ENCODE measurements at regions not wholly inside any gene's neighbourhood (a gene's known extent, or its start where the extent isn't known, plus 50 kb on each side); places are given as distances from the start of the nearest gene placed in this dataset.

GRCh38 chr7:22622116-22622785, 104.7 kb upstream of the IL6 start:
- no peak for DNase-seq

- no peak for DNase-seq
These were observed 108.5 kb upstream of the IL6 start for GRCh38 chr7:22618528-22618927.

DNA sequence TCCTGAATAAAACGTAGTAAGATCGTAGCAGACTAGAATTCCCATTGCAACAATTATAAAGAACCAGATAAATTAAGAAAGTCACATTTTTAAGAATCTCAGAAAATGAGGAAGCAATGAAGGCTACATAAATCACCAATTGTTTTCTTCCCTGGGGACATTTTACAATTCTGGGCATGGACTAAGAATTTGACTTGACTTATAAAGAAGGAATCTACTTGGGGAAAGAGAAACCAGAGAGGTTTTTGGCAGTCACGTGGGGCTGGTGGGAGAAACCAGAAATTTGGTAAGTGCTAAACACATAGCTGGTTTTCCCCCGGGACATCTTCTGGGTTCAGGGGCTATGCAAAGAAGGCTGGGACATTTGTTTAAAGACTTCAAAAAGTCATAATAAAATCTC, 109.8 kb upstream of the IL6 start:
- no peak for DNase-seq

DNA sequence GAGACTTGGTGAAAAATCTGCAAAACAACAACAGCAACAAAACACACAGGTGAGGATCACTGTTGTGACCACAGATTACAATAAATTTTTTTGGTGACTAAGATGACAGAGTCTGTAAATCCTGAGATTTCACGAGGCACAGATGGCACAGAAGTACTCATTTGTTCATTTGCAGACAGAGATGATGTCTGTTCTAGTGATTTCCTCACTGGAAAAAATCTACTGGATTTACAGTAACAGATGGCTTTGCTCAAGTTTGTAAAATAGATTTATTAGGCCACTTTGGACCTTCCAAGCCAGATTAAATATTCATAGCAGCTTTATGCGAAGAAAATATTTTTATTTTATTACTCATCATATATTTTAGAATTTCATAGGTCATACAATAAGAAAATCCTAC, 113.5 kb upstream of the IL6 start:
- no peak for DNase-seq

- DNase-seq: no peak
These were observed 112.8 kb upstream of the STEAP1B start for GRCh38 chr7:22612776-22613175.

DNA sequence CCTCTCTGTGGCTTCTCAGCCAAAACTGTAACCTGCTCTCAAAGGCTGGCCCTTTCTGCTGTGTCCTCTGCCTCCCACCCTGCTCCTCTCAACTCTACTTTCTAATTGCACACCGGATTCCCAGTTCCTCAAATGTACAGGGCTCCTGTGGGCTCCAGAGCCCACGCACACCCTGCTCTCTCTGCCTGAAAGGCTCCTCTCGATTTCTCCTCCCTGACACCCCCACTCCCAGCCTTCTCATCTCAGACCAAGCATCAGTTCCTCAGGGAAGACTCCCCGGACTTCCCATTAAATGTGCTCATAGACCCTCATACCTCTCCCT, 111.7 kb upstream of the STEAP1B start:
- no peak for DNase-seq

- DNase-seq: no peak
These were observed 111.2 kb upstream of the STEAP1B start for GRCh38 chr7:22610951-22611757.

DNA sequence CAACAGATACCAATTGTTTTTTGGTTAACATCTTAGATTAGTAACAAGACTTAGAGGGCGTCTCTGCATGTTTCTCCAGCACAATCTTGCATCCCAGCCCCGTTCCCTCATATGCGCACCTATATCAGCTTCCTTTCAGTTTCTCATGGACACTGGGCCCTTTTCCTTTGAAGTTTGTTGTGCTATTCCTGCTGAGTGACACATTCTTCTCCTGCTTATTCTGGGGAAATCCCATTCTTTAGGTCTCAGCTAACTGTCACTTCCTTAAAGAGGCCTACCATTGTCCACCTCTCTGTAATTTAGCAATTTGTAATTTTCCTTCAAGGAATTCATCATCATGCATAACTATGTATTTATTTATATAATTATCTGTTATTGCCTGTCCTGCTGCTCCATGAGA, 110.3 kb upstream of the STEAP1B start:
- no peak for DNase-seq

DNA sequence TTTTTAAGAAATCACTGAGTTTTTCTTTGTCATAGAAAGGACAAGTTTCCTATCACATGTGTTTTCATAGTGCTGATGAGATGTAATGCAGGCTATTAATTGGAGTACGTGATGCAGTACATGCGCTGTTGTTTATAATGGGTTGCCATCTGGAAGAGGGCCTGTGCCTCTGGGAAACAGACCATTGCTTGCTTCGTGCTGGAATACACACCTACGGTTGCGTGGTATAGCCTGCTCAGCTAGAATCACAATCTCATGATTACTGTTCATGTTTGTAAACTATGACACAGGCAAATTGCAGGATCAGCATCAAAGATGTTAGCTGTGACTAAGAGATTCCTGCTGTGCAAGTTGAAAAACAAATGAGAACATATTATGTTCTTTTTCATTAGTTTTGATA, 107.2 kb upstream of the STEAP1B start:
- DNase-seq: no peak

- no peak for DNase-seq
These were observed 104.3 kb upstream of the STEAP1B start for GRCh38 chr7:22604246-22604645.

DNA sequence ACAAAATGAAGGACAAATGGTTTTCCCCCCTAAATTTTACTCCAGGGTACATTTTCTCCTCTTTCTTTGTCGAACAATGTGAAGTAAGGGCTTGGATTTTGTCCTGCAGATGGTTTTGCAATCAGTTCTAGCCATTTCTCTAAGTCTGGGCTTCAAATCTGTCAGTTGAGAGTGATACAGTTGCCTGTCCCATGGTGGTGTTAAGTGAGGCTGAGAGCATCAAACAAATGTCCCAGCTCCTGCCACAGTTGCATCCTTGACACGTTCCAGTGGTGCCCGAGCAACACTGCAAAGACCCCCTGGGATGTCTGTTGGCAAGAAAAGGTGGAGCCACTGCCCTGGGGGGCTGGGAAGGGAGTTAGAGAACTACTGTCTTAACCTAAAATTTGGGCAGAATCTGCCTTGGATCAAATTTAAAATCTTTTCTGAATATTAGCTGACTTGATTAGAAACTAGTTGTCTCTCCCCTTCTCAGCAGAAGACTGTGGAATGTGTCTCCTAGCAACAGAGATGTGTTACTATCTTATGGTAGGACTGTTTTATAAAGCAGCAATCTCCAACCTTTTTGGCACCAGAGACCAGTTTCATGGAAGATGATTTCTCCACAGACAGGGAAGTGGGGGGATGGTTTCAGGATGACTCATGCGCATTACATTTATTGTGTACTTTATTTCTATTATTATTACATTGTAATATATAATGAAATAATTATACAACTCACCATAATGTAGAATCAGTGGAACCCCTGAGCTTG, 102.0 kb upstream of the STEAP1B start:
- no peak for DNase-seq

GRCh38 chr7:22601408-22601807, 101.4 kb upstream of the STEAP1B start:
- DNase-seq: no peak

- DNase-seq: no peak
These were observed 101.0 kb upstream of the STEAP1B start for GRCh38 chr7:22601003-22601402.

GRCh38 chr7:22598318-22598920, 98.4 kb upstream of the STEAP1B start:
- no peak for DNase-seq

DNA sequence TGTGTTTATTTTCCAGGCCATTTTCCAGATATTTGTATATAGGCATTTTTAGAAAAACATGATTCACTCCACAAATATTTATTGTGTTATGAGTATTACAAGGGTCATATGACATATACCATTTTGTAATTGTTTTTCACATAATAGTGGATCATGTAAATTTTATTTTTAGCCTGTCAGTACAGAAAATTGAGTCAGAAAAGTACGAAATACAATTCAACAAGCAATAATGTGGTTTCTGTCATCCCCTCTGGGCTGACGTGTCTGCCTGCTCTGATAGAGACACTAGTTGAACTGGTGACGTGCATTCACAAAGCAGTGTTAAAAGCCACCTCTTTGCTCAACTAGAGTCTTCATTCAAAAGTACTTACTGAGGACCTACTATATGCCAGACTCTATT, 97.9 kb upstream of the STEAP1B start:
- DNase-seq: no peak

DNA sequence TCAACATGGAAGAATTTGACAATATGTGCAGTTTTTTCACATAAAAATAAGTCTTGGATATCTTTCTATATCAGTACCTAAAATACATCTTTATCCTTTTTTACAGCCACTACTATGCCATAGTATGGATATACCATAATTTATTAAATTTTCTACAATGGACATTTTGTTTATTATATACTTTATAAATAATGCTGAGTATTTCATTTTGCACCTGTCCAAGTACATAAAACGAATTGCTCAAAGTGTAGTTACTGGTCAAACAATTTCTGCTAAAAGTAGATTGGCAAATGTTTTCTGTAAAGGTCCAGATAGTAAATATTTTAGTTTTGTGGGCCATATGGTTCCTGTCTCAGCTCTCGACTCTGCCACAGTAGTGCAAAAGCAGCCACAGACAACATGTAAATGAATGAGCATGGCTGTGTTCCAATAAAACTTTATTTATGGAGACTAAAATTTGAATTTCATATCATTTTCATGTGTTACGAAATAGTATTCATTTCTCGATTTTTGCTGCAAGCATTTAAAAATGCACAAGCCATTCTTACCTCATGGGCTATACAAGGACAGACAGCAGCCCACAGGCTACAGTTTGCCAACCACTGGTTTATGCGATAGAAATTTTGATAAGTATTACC, 96.9 kb upstream of the STEAP1B start:
- DNase-seq: no peak

DNA sequence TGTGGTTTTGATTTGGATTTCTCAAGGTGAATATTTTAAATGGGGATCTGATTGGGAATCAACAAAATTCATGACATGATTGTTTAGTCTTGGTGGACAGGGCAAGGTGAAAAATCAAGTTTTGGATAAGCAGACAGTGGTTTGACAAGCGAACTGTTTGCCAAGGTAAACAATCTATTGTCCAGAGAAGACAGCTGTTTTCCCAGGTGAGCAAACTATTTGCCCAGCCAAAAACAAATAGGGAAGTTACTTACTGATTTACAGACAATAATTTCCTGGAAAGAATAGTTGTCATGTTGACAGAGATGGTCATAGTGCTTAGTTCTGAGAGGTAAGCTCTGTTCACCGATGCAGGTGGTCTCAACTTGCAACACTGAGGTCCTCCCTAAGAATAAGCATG, 94.0 kb upstream of the STEAP1B start:
- no peak for DNase-seq

GRCh38 chr7:22591271-22591670, 91.3 kb upstream of the STEAP1B start:
- no peak for DNase-seq

DNA sequence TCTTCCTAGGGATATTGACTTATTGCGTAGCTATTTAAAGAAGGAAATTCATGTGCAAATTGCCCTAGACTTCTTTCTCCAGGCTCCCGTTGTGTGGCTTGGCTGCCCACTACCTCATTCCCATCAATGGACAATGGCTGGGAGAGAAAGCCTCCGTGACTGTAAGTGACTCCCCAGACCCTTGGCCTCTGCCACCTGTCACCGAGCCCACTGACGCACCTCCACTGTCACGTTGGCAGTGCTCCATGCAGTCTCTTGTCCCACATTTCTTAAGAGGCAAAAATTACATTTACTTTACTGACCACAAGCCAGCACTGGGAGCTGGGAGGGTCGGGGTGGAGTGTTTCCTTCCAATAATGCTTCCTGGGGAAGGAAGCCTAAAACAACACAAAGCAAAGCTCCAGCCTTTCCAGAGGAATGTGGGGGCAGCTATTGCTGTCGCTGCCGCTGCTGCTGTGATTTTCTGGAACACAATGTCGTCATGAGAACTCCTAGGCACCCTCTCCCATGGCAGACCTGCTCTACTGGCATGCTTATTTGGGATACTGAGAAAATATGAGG, 89.7 kb upstream of the STEAP1B start:
- no peak for DNase-seq

DNA sequence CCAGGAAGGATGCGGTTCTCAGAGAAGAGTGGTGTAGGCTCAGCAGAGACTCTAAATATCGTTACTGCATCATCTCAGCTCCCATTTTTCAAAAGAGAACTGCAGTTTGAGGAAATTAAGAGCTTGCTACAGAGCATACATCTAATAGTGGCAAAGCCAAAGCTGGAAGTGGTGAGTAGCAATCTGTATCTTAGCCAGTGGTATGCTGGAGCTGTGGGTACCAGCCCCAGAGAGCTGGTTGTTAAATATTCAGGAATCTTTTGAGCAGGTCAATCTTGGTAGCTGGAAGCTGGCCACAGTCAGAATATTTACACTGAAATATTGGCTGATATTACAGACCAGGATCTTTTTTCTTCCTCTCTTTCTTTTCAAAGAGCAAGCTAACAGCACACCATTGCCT, 88.4 kb upstream of the STEAP1B start:
- no peak for DNase-seq

DNA sequence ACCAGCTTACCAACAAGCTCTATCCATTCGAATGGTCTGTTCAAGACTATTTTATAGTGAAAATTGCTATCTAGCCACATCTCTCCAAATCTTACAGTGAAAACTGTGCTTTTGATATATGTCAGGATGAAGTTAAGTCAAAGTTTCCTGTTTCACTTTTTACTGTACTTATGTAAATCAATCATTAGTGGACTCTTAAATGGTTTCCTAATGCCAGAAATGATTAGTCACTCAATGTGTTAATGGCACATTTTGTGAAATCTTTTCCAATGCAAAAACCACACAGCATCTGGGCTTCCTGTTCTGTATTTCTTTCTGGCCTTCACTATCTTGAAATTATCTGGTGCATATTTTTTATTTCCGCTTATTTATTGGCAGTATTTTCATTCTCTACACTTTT, 87.3 kb upstream of the STEAP1B start:
- no peak for DNase-seq

DNA sequence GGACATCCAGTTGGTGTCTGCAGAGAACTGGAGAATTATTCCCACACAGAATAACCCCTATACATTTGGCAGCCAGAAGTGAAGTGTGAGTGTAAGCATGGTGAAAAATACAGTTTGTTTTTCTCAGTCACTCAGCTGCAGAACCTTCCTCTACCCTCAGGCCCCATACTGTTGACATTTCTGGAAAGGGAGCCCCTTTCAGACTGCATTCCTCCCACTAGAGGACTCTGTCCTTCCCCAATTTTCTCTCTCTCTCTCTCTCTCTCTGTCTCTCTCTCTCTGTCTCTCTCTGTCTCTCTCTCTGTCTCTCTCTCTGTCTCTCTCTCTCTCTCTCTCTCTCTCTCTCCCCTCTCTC, 86.8 kb upstream of the STEAP1B start:
- no peak for DNase-seq
